Omental fat pad (tissue), 3 donors: ENCODE measurements at regions not wholly inside any gene's neighbourhood (a gene's known extent, or its start where the extent isn't known, plus 50 kb on each side); places are given as distances from the start of the nearest gene placed in this dataset.

Source experiments
- ATAC-seq: fragments of 150-250 bp; one replicate; pipeline ENCODE4 v1.9.1; 2016; ENCODE audit warnings: mild to moderate bottlenecking, moderate library complexity; ENCODE audit not compliant: low FRiP score
- DNase-seq: peaks from one replicate; pipeline ENCODE4 v3.0.0-alpha.2; 2019; ENCODE audit warnings: low spot score
- TF ChIP-seq, protein P1 (sequence below), 3 donors: fragments of 450-650 bp; IDR thresholded peaks; one replicate each; pipeline ENCODE4 v1.5.1; 2016 to 2017; ENCODE audit warnings: antibody characterized with exemption in 3 of 3, mild to moderate bottlenecking in 3 of 3, moderate library complexity in 2 of 3

DNA sequence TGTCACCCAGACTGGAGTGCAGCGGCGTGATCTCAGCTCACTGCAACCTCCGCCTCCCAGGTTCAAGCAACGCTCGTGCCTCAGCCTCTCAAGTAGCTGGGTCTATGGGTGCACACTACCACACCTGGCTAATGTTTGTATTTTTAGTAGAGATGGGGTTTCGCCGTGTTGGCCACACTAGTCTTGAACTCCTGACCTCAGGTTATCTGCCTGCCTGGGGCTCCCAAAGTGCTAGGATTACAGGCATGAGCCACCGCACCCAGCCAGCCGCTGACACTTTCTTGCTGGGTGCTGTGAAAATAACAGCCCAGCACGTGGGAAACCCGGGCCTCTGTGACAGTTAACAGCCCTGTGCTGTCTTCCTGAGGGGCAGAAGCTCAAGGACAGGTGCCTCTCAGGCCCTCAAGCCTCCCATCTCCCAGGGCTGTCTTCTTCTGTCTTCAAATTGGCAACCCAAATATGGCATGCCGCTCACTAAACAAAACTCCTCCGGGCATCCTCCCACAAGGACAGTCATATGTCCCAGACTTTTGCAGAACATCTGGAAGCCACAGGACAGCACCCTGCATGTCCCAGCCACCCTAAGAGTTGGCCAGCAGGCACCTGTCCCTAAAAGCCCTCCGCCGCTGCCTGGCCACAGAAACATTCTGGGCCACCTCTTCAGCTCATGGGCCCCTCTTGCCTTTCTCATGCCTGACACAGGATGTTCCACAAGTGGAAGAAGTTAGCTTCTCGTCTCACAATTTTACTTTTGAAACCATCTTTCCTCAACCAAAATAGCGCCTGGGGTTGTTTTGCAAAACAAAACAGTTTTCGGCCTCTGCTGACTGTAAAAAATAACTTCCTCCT is 233.6 kb downstream of the SYK start:
- ATAC-seq (no peak), DNase-seq (no peak)
- TF ChIP-seq, protein P1, sequence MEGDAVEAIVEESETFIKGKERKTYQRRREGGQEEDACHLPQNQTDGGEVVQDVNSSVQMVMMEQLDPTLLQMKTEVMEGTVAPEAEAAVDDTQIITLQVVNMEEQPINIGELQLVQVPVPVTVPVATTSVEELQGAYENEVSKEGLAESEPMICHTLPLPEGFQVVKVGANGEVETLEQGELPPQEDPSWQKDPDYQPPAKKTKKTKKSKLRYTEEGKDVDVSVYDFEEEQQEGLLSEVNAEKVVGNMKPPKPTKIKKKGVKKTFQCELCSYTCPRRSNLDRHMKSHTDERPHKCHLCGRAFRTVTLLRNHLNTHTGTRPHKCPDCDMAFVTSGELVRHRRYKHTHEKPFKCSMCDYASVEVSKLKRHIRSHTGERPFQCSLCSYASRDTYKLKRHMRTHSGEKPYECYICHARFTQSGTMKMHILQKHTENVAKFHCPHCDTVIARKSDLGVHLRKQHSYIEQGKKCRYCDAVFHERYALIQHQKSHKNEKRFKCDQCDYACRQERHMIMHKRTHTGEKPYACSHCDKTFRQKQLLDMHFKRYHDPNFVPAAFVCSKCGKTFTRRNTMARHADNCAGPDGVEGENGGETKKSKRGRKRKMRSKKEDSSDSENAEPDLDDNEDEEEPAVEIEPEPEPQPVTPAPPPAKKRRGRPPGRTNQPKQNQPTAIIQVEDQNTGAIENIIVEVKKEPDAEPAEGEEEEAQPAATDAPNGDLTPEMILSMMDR (IDR thresholded peaks at IDR 0.05): no peak

DNA sequence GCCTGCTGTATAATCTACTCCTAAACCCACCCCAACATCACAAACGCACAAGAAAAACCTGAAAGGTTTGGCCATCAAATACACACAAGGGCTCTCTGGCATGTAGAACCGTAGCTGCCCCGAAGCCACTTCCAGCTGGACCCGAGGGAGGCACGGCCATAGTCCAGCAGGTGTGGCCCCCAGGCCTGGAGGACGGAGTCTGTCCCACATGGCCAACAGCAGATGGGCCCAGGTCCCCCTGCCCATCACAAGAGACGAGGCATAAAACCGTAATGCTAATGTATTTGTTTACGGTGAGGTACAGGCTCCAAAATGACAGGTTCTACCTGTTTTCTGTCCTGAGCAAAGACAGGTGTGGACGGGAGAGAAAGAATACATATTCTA is 234.2 kb downstream of the SYK start:
- DNase-seq: no peak
- ATAC-seq: no peak
- TF ChIP-seq, protein P1 (IDR thresholded peaks at IDR 0.05): no peak

- DNase-seq (no peak), ATAC-seq (no peak)
- TF ChIP-seq, protein P1 (IDR thresholded peaks at IDR 0.05): no peak
Measured at GRCh38 chr9:91036356-91036755, 234.7 kb downstream of the SYK start.

- TF ChIP-seq, protein P1 (IDR thresholded peaks at IDR 0.05): peak in 1 of 3 donors; percentile 32
- DNase-seq (peak; percentile 50), ATAC-seq (peak; percentile 72)
Measured at GRCh38 chr9:91036826-91037510, 235.3 kb downstream of the SYK start.

DNA sequence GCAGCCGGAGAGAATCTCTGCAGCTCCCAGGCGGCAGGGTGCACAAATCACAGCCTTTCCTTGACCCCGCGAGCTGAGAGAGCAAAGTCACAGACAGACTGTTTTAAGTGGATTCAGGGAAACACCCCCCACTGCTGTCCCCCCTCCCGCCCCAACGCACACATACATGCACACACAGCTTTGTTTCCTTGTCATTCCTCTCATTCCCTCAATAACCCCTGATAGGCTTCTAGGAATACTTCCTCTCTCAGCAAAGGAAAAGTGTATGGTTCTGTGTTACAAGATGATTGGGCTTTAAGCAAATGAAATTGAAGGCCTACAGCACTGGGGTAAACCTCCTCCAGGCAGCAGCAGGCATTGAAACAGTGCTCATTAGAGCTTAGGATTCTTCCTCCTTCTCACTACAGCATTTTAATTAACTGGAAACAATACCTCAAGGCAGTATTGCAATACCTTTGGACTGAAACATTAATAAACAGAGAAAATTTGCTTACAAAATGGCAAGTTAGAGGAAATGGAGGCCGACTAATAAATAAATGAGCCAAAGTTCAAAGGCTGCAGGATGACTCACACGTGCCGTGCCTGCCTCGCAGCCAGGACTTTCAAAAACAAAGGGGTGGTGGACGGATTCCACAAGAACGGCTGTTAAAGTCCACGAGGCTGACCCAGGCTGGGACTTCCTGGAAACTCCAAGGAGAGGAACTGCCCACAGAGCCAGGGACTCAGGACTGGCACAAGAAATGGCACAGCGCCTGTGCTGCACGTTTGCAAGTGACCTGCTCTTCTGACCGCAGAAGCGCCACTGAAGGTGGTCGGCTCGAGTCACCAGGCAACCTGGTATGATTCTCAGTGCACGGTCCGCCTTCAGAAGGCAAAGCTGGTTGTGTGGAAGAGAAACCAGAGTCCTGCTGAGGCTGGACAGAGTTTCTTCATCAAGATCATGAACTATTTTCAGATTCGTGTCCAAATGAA is 236.2 kb downstream of the SYK start:
- peak; percentile 46 for DNase-seq
- peak; percentile 62 for ATAC-seq
- TF ChIP-seq, protein P1 (IDR thresholded peaks at IDR 0.05): no peak

GRCh38 chr9:91038483-91039124 is 237.0 kb downstream of the SYK start:
- no peak for ATAC-seq
- DNase-seq: no peak

More at GRCh38 chr9:91038483-91039124, 237.0 kb downstream of the SYK start:
- TF ChIP-seq, protein P1 (IDR thresholded peaks at IDR 0.05): no peak
